ENCODE measurements at regions not wholly inside any gene's neighbourhood (a gene's known extent, or its start where the extent isn't known, plus 50 kb on each side); places are given as distances from the start of the nearest gene placed in this dataset.

DNA sequence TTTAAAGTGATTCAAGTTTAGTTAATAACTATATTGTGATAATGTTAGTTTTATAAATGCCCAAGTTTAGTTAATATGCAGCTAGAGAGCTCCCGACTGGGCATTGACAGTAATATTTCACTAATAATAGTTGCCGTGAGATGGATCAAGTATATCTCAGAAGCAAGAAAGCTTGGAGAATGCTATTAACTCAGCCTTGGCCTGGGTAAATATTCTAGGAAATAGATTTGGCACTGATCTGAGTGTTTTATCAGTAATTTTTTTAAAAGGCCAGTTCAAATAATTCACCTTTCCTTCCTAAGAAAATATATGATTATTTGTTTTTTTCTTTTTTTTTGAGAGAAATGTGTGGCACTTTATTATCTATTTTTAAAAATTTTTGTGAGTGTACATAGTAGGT lies 305.3 kb downstream of the CSNK1G3 start (continued):
- TF ChIP-seq, protein P1, sequence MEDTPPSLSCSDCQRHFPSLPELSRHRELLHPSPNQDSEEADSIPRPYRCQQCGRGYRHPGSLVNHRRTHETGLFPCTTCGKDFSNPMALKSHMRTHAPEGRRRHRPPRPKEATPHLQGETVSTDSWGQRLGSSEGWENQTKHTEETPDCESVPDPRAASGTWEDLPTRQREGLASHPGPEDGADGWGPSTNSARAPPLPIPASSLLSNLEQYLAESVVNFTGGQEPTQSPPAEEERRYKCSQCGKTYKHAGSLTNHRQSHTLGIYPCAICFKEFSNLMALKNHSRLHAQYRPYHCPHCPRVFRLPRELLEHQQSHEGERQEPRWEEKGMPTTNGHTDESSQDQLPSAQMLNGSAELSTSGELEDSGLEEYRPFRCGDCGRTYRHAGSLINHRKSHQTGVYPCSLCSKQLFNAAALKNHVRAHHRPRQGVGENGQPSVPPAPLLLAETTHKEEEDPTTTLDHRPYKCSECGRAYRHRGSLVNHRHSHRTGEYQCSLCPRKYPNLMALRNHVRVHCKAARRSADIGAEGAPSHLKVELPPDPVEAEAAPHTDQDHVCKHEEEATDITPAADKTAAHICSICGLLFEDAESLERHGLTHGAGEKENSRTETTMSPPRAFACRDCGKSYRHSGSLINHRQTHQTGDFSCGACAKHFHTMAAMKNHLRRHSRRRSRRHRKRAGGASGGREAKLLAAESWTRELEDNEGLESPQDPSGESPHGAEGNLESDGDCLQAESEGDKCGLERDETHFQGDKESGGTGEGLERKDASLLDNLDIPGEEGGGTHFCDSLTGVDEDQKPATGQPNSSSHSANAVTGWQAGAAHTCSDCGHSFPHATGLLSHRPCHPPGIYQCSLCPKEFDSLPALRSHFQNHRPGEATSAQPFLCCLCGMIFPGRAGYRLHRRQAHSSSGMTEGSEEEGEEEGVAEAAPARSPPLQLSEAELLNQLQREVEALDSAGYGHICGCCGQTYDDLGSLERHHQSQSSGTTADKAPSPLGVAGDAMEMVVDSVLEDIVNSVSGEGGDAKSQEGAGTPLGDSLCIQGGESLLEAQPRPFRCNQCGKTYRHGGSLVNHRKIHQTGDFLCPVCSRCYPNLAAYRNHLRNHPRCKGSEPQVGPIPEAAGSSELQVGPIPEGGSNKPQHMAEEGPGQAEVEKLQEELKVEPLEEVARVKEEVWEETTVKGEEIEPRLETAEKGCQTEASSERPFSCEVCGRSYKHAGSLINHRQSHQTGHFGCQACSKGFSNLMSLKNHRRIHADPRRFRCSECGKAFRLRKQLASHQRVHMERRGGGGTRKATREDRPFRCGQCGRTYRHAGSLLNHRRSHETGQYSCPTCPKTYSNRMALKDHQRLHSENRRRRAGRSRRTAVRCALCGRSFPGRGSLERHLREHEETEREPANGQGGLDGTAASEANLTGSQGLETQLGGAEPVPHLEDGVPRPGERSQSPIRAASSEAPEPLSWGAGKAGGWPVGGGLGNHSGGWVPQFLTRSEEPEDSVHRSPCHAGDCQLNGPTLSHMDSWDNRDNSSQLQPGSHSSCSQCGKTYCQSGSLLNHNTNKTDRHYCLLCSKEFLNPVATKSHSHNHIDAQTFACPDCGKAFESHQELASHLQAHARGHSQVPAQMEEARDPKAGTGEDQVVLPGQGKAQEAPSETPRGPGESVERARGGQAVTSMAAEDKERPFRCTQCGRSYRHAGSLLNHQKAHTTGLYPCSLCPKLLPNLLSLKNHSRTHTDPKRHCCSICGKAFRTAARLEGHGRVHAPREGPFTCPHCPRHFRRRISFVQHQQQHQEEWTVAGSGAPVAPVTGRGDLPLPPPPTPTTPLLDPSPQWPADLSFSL (CRISPR knock-in tag; IDR thresholded peaks at IDR 0.05) = no peak
- TF ChIP-seq ZBTB42 (CRISPR knock-in tag; IDR thresholded peaks at IDR 0.05) (no peak), ZNF839 (CRISPR knock-in tag; IDR thresholded peaks at IDR 0.05; ENCODE audit: borderline replicate concordance) (no peak), MYNN (CRISPR knock-in tag; IDR thresholded peaks at IDR 0.05; ENCODE audit: low read depth) (no peak), TBL1XR1 (IDR thresholded peaks at IDR 0.05; ENCODE audit: borderline replicate concordance, low read length, partially characterized antibody) (no peak), FOXP1 (IDR thresholded peaks at IDR 0.05) (no peak), FOXP1 (CRISPR knock-in tag; IDR thresholded peaks at IDR 0.05) (no peak), ZNF879 (CRISPR knock-in tag; IDR thresholded peaks at IDR 0.05) (no peak), PRDM15 (CRISPR knock-in tag; IDR thresholded peaks at IDR 0.05) (no peak), IKZF1 (IDR thresholded peaks at IDR 0.05) (no peak)
- TF ChIP-seq, protein P2, sequence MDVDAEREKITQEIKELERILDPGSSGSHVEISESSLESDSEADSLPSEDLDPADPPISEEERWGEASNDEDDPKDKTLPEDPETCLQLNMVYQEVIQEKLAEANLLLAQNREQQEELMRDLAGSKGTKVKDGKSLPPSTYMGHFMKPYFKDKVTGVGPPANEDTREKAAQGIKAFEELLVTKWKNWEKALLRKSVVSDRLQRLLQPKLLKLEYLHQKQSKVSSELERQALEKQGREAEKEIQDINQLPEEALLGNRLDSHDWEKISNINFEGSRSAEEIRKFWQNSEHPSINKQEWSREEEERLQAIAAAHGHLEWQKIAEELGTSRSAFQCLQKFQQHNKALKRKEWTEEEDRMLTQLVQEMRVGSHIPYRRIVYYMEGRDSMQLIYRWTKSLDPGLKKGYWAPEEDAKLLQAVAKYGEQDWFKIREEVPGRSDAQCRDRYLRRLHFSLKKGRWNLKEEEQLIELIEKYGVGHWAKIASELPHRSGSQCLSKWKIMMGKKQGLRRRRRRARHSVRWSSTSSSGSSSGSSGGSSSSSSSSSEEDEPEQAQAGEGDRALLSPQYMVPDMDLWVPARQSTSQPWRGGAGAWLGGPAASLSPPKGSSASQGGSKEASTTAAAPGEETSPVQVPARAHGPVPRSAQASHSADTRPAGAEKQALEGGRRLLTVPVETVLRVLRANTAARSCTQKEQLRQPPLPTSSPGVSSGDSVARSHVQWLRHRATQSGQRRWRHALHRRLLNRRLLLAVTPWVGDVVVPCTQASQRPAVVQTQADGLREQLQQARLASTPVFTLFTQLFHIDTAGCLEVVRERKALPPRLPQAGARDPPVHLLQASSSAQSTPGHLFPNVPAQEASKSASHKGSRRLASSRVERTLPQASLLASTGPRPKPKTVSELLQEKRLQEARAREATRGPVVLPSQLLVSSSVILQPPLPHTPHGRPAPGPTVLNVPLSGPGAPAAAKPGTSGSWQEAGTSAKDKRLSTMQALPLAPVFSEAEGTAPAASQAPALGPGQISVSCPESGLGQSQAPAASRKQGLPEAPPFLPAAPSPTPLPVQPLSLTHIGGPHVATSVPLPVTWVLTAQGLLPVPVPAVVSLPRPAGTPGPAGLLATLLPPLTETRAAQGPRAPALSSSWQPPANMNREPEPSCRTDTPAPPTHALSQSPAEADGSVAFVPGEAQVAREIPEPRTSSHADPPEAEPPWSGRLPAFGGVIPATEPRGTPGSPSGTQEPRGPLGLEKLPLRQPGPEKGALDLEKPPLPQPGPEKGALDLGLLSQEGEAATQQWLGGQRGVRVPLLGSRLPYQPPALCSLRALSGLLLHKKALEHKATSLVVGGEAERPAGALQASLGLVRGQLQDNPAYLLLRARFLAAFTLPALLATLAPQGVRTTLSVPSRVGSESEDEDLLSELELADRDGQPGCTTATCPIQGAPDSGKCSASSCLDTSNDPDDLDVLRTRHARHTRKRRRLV (CRISPR knock-in tag; IDR thresholded peaks at IDR 0.05) = no peak
